ENCODE measurements at regions not wholly inside any gene's neighbourhood (a gene's known extent, or its start where the extent isn't known, plus 50 kb on each side); places are given as distances from the start of the nearest gene placed in this dataset.

GRCh38 chr6:120894077-120894476 is 440.2 kb downstream of the TBC1D32 start:
- H3K27me3 Mint-ChIP-seq (ENCODE audit: low read depth, poor library complexity) = no peaks in the 10 kb centered on the region
- H3K4me3 Mint-ChIP-seq = no peak overlapping the region
- H3K9me3 Mint-ChIP-seq = peaks cover 30% of the 10 kb centered on the region
- TF ChIP-seq CTCF (IDR thresholded peaks at IDR 0.05) = no peak
- DNase-seq = no peak
- no peaks in the 10 kb centered on the region for H3K36me3 Mint-ChIP-seq (ENCODE audit: low read depth)
- no peaks in the 10 kb centered on the region for H3K4me1 Mint-ChIP-seq
- no peak overlapping the region for H3K27ac Mint-ChIP-seq

GRCh38 chr6:120876931-120877330 is 457.3 kb downstream of the TBC1D32 start:
- no peak for TF ChIP-seq CTCF (IDR thresholded peaks at IDR 0.05)
- Mint-ChIP-seq H3K27ac (no peak overlapping the region), H3K27me3 (ENCODE audit: low read depth, poor library complexity) (no peaks in the 10 kb centered on the region), H3K9me3 (no peaks in the 10 kb centered on the region), H3K4me1 (no peaks in the 10 kb centered on the region), H3K36me3 (ENCODE audit: low read depth) (no peaks in the 10 kb centered on the region), H3K4me3 (no peak overlapping the region)
- no peak for DNase-seq

GRCh38 chr6:120876424-120876823 is 457.9 kb downstream of the TBC1D32 start:
- Mint-ChIP-seq H3K4me1 (no peaks in the 10 kb centered on the region), H3K36me3 (ENCODE audit: low read depth) (no peaks in the 10 kb centered on the region), H3K27ac (no peak overlapping the region), H3K9me3 (no peaks in the 10 kb centered on the region), H3K27me3 (ENCODE audit: low read depth, poor library complexity) (no peaks in the 10 kb centered on the region), H3K4me3 (no peak overlapping the region)
- no peak for DNase-seq
- no peak for TF ChIP-seq CTCF (IDR thresholded peaks at IDR 0.05)

GRCh38 chr6:120875900-120876299 is 458.4 kb downstream of the TBC1D32 start:
- Mint-ChIP-seq H3K9me3 (no peaks in the 10 kb centered on the region), H3K4me1 (no peaks in the 10 kb centered on the region), H3K27ac (no peak overlapping the region), H3K27me3 (ENCODE audit: low read depth, poor library complexity) (no peaks in the 10 kb centered on the region), H3K4me3 (no peak overlapping the region), H3K36me3 (ENCODE audit: low read depth) (no peaks in the 10 kb centered on the region)
- DNase-seq = no peak
- TF ChIP-seq CTCF (IDR thresholded peaks at IDR 0.05) = no peak

GRCh38 chr6:120874422-120874821 is 459.9 kb downstream of the TBC1D32 start:
- peaks cover 3% of the 10 kb centered on the region for H3K27me3 Mint-ChIP-seq (ENCODE audit: low read depth, poor library complexity)
- no peak overlapping the region for H3K27ac Mint-ChIP-seq
- DNase-seq = no peak
- H3K9me3 Mint-ChIP-seq = no peaks in the 10 kb centered on the region
- no peaks in the 10 kb centered on the region for H3K4me1 Mint-ChIP-seq
- no peak overlapping the region for H3K4me3 Mint-ChIP-seq
- TF ChIP-seq CTCF (IDR thresholded peaks at IDR 0.05) = no peak
- H3K36me3 Mint-ChIP-seq (ENCODE audit: low read depth) = no peaks in the 10 kb centered on the region

- Mint-ChIP-seq H3K27me3 (ENCODE audit: low read depth, poor library complexity) (peaks cover 3% of the 10 kb centered on the region), H3K4me1 (no peaks in the 10 kb centered on the region), H3K4me3 (no peak overlapping the region), H3K27ac (no peak overlapping the region), H3K9me3 (no peaks in the 10 kb centered on the region), H3K36me3 (ENCODE audit: low read depth) (no peaks in the 10 kb centered on the region)
- no peak for TF ChIP-seq CTCF (IDR thresholded peaks at IDR 0.05)
- DNase-seq = no peak
These were observed 461.0 kb downstream of the TBC1D32 start for GRCh38 chr6:120873125-120873865.
